DND-41 (cell line): ENCODE measurements at regions not wholly inside any gene's neighbourhood (a gene's known extent, or its start where the extent isn't known, plus 50 kb on each side); places are given as distances from the start of the nearest gene placed in this dataset.

Experiments used
- ATAC-seq: fragments of 200-7000 bp; cut with Tn5 transposase; 3 replicates; pipeline ENCODE4 v1.9.1; 2021; ENCODE audit warnings: low read depth; ENCODE audit not compliant: insufficient read depth
- DNase-seq: peaks from one replicate; pipeline ENCODE4 v3.0.0-alpha.2; 2020
- H2AFZ ChIP-seq: 2 replicates; pipeline ENCODE4 v1.6.0; 2012; ENCODE audit warnings: low read depth, low read length
- H3K27ac ChIP-seq: 2 replicates; pipeline ENCODE4 v1.5.1; 2012; ENCODE audit warnings: low read length, inconsistent platforms
- H3K27me3 ChIP-seq: fragments of 200-600 bp; sonication (generic); 2 replicates; pipeline ENCODE4 v1.6.0; 2012; ENCODE audit warnings: low read length, mild to moderate bottlenecking, inconsistent platforms; ENCODE audit not compliant: insufficient read depth, poor library complexity
- H3K36me3 ChIP-seq: 2 replicates; pipeline ENCODE4 v1.5.1; 2012; ENCODE audit warnings: low read length, inconsistent platforms; ENCODE audit not compliant: insufficient read depth
- H3K4me1 ChIP-seq: 2 replicates; pipeline ENCODE4 v1.5.1; 2012; ENCODE audit warnings: mild to moderate bottlenecking, low read length; ENCODE audit not compliant: insufficient read depth
- H3K4me2 ChIP-seq: 2 replicates; pipeline ENCODE4 v1.6.0; 2012; ENCODE audit warnings: mild to moderate bottlenecking, moderate library complexity, low read length, inconsistent platforms; ENCODE audit not compliant: insufficient read depth
- H3K4me3 ChIP-seq, 2 experiments: fragments of 200-600 bp in 1 of 2; shearing (Covaris generic) in 1 of 2; 2 replicates each; pipeline ENCODE4 v1.5.1; 2012 to 2016; ENCODE audit warnings: inconsistent platforms in 2 of 2, low read length in 2 of 2, mild to moderate bottlenecking in 2 of 2, low read depth in 1 of 2, moderate library complexity in 1 of 2
- H3K79me2 ChIP-seq: 2 replicates; pipeline ENCODE4 v1.6.0; 2012; ENCODE audit warnings: low read length, inconsistent platforms; ENCODE audit not compliant: insufficient read depth
- H3K9ac ChIP-seq: 2 replicates; pipeline ENCODE4 v1.6.0; 2012; ENCODE audit warnings: low read depth, mild to moderate bottlenecking, inconsistent platforms, low read length, moderate library complexity
- H3K9me3 ChIP-seq: 2 replicates; pipeline ENCODE4 v1.5.1; 2012; ENCODE audit warnings: low read length, moderate library complexity, mild to moderate bottlenecking, inconsistent platforms; ENCODE audit not compliant: insufficient read depth, severe bottlenecking
- H4K20me1 ChIP-seq: 2 replicates; pipeline ENCODE4 v1.6.0; 2012; ENCODE audit warnings: low read length; ENCODE audit not compliant: insufficient read depth
- CTCF ChIP-seq: IDR thresholded peaks from 2 replicates; pipeline ENCODE4 v1.5.1; 2012; ENCODE audit warnings: borderline replicate concordance, low read length, moderate library complexity, mild to moderate bottlenecking; ENCODE audit not compliant: poor library complexity, severe bottlenecking; ENCODE audit errors: extremely low read depth
- EZH2 ChIP-seq: IDR thresholded peaks from 3 replicates; pipeline ENCODE4 v1.6.1; 2012; ENCODE audit warnings: borderline replicate concordance, low read depth, mild to moderate bottlenecking, moderate library complexity, low read length, inconsistent platforms; ENCODE audit not compliant: severe bottlenecking

- no peak overlapping the region for H3K9ac ChIP-seq
- H3K27me3 ChIP-seq: no peaks in the 10 kb centered on the region
- no peaks in the 10 kb centered on the region for H3K9me3 ChIP-seq
- H3K27ac ChIP-seq: no peak overlapping the region
- no peaks in the 10 kb centered on the region for H3K36me3 ChIP-seq
- DNase-seq (no peak), ATAC-seq (no peak)
- no peak overlapping the region for H3K4me2 ChIP-seq
- no peaks in the 10 kb centered on the region for H3K4me1 ChIP-seq
- H3K79me2 ChIP-seq: no peaks in the 10 kb centered on the region
- no peak overlapping the region for H2AFZ ChIP-seq
- H3K4me3 ChIP-seq: no peak overlapping the region
- TF ChIP-seq CTCF (no peak), EZH2 (no peak)
- no peaks in the 10 kb centered on the region for H4K20me1 ChIP-seq
These were observed 142.0 kb downstream of the PTPN20 start for GRCh38 chr10:47053081-47053798.

GRCh38 chr10:47054974-47055373 lies 143.7 kb downstream of the PTPN20 start:
- no peaks in the 10 kb centered on the region for H3K4me1 ChIP-seq
- H3K9me3 ChIP-seq: no peaks in the 10 kb centered on the region
- H3K4me2 ChIP-seq: no peak overlapping the region
- no peaks in the 10 kb centered on the region for H3K27me3 ChIP-seq
- H3K27ac ChIP-seq: no peak overlapping the region
- H3K36me3 ChIP-seq: no peaks in the 10 kb centered on the region
- TF ChIP-seq CTCF (no peak), EZH2 (no peak)
- ATAC-seq: no peak
- no peaks in the 10 kb centered on the region for H3K79me2 ChIP-seq
- H3K9ac ChIP-seq: no peak overlapping the region
- no peak overlapping the region for H3K4me3 ChIP-seq
- H4K20me1 ChIP-seq: no peaks in the 10 kb centered on the region
- no peak overlapping the region for H2AFZ ChIP-seq
- DNase-seq: no peak

- H3K36me3 ChIP-seq: no peaks in the 10 kb centered on the region
- no peaks in the 10 kb centered on the region for H3K79me2 ChIP-seq
- no peak overlapping the region for H3K27ac ChIP-seq
- H3K4me3 ChIP-seq: no peak overlapping the region
- no peak for ATAC-seq
- DNase-seq: no peak
- H4K20me1 ChIP-seq: no peaks in the 10 kb centered on the region
- H3K9me3 ChIP-seq: no peaks in the 10 kb centered on the region
- TF ChIP-seq EZH2 (no peak), CTCF (no peak)
- no peak overlapping the region for H2AFZ ChIP-seq
- H3K4me1 ChIP-seq: no peaks in the 10 kb centered on the region
- H3K4me2 ChIP-seq: no peak overlapping the region
- H3K27me3 ChIP-seq: no peaks in the 10 kb centered on the region
- H3K9ac ChIP-seq: no peak overlapping the region
These were observed 144.4 kb downstream of the PTPN20 start for GRCh38 chr10:47055386-47056246.
